Suprapubic skin (tissue), 4 donors: ENCODE measurements at regions not wholly inside any gene's neighbourhood (a gene's known extent, or its start where the extent isn't known, plus 50 kb on each side); places are given as distances from the start of the nearest gene placed in this dataset.

Experiments used
- DNase-seq, 2 donors: peaks; one replicate each; pipeline ENCODE4 v3.0.0-alpha.2; 2019; ENCODE audit warnings: low spot score in 2 of 2
- H3K27ac ChIP-seq: fragments of 200-600 bp; sonication (generic); one replicate; pipeline ENCODE4 v1.5.1; 2019
- H3K27me3 ChIP-seq: fragments of 200-600 bp; sonication (generic); one replicate; pipeline ENCODE4 v1.5.1; 2019
- H3K36me3 ChIP-seq: fragments of 200-600 bp; sonication (generic); one replicate; pipeline ENCODE4 v1.5.1; 2019
- H3K4me1 ChIP-seq: fragments of 200-600 bp; sonication (generic); one replicate; pipeline ENCODE4 v1.5.1; 2019
- H3K4me3 ChIP-seq: fragments of 200-600 bp; sonication (generic); one replicate; pipeline ENCODE4 v1.5.1; 2019; ENCODE audit warnings: mild to moderate bottlenecking
- H3K9me3 ChIP-seq: fragments of 200-600 bp; sonication (generic); one replicate; pipeline ENCODE4 v1.5.1; 2019
- EP300 ChIP-seq: sonication (generic); formaldehyde crosslinking; IDR thresholded peaks from one replicate; pipeline ENCODE4 v1.6.1; 2017; ENCODE audit warnings: antibody characterized with exemption
- POLR2A ChIP-seq, 2 donors: fragments of 450-650 bp; IDR thresholded peaks; one replicate each; pipeline ENCODE4 v1.6.1; 2017; ENCODE audit warnings: antibody characterized with exemption in 2 of 2, mild to moderate bottlenecking in 2 of 2, moderate library complexity in 2 of 2
- POLR2AphosphoS5 ChIP-seq, 3 donors: sonication (generic); formaldehyde crosslinking; IDR thresholded peaks; one replicate each; pipeline ENCODE4 v1.6.1; 2017; ENCODE audit warnings: antibody characterized with exemption in 3 of 3
- WGBS: methylation state at CpG from one replicate; pipeline ENCODE4 v1.1.5; 2018; 5-methylcytosine and 5-hydroxymethylcytosine counted together
- TF ChIP-seq, protein P1 (sequence below), 2 donors: fragments of 200-600 bp in 1 of 2; fragments of 450-650 bp in 1 of 2; sonication (generic) in 1 of 2; IDR thresholded peaks; one replicate each; pipeline ENCODE4 v1.5.1; 2016 to 2019; ENCODE audit warnings: antibody characterized with exemption in 2 of 2, mild to moderate bottlenecking in 1 of 2, moderate library complexity in 1 of 2

DNA sequence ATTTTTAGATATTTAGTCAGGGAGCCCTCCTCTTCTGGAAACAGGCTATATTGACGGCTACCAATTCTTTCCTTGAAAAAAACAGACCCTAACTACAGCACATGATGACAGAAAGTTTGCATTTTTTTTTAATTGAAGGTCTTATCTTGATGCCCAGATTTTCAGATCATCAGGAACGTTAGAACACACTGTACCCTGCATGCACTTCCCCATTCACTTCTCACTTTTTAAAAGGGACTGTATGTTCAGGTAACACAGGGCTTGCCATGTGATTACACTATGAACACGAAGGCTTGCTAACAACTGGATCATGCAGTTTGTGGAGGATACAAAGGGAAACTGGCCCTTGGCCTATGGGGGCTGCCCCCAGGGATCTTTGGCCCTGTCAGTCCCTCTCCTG lies 92.6 kb downstream of the RPS29 start:
- Histone ChIP-seq H3K4me1 (no peaks in the 10 kb centered on the region), H3K27me3 (no peaks in the 10 kb centered on the region), H3K27ac (no peak overlapping the region), H3K36me3 (no peaks in the 10 kb centered on the region), H3K4me3 (no peak overlapping the region), H3K9me3 (no peaks in the 10 kb centered on the region)
- DNase-seq = no peak
- TF ChIP-seq POLR2A (IDR thresholded peaks at IDR 0.05) (no peak), EP300 (no peak), POLR2AphosphoS5 (IDR thresholded peaks at IDR 0.05) (no peak)
- TF ChIP-seq, protein P1, sequence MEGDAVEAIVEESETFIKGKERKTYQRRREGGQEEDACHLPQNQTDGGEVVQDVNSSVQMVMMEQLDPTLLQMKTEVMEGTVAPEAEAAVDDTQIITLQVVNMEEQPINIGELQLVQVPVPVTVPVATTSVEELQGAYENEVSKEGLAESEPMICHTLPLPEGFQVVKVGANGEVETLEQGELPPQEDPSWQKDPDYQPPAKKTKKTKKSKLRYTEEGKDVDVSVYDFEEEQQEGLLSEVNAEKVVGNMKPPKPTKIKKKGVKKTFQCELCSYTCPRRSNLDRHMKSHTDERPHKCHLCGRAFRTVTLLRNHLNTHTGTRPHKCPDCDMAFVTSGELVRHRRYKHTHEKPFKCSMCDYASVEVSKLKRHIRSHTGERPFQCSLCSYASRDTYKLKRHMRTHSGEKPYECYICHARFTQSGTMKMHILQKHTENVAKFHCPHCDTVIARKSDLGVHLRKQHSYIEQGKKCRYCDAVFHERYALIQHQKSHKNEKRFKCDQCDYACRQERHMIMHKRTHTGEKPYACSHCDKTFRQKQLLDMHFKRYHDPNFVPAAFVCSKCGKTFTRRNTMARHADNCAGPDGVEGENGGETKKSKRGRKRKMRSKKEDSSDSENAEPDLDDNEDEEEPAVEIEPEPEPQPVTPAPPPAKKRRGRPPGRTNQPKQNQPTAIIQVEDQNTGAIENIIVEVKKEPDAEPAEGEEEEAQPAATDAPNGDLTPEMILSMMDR (IDR thresholded peaks at IDR 0.05) = no peak
- WGBS = 60% methylated on average over 3 of the region's 3 CpGs

DNA sequence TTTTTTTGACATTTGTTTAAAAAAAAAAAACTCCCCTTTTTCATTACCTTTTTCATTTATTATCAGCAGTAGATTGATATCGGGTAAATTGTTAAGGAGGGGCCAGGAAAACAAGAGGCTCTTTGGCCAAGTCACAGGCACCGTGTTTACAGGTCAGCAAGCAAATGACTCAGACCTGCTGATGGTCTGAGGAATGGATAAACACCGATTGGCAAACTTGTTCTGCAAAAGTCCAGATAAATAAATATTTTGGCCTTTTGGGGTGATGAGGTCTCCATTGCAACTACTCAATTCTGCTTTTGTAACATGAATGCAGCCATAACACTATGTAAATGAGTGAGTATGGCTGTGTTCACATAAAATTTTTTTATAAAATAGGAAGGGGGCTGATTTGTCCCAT lies 94.0 kb downstream of the RPS29 start:
- TF ChIP-seq POLR2A (IDR thresholded peaks at IDR 0.05) (no peak), EP300 (no peak), POLR2AphosphoS5 (IDR thresholded peaks at IDR 0.05) (no peak)
- TF ChIP-seq, protein P1 (IDR thresholded peaks at IDR 0.05) = no peak
- Histone ChIP-seq H3K9me3 (no peaks in the 10 kb centered on the region), H3K27me3 (no peaks in the 10 kb centered on the region), H3K4me3 (no peak overlapping the region), H3K27ac (no peak overlapping the region), H3K36me3 (no peaks in the 10 kb centered on the region), H3K4me1 (no peaks in the 10 kb centered on the region)
- WGBS = 58% methylated on average over 3 of the region's 3 CpGs
- DNase-seq = no peak

DNA sequence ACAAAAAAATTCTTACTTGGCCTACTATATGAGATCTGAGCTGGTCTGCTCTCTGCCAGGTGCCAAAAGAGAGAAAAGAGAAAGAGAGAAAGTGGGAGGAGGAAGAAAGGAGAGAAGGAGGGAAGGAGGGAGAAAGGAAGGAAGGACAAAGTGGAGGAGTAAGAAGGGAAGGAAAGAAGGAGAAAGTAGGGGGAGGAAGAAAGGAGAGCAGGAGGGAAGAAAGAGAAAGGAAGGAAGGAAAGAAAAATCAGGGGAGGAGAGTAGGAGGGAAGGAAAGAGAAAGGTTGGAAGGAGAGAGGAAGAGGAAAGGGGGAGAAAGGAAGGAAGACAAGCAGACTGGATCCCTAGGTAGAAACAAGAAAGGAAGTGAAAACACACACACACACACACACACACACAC lies 96.8 kb downstream of the RPS29 start:
- Histone ChIP-seq H3K36me3 (no peaks in the 10 kb centered on the region), H3K27me3 (no peaks in the 10 kb centered on the region), H3K4me3 (no peak overlapping the region), H3K4me1 (no peaks in the 10 kb centered on the region), H3K9me3 (no peaks in the 10 kb centered on the region), H3K27ac (no peak overlapping the region)
- no peak for DNase-seq
- TF ChIP-seq, protein P1 (IDR thresholded peaks at IDR 0.05) = no peak
- no peak for TF ChIP-seq POLR2A (IDR thresholded peaks at IDR 0.05)
- no peak for TF ChIP-seq POLR2AphosphoS5 (IDR thresholded peaks at IDR 0.05)
- TF ChIP-seq EP300 = no peak

DNA sequence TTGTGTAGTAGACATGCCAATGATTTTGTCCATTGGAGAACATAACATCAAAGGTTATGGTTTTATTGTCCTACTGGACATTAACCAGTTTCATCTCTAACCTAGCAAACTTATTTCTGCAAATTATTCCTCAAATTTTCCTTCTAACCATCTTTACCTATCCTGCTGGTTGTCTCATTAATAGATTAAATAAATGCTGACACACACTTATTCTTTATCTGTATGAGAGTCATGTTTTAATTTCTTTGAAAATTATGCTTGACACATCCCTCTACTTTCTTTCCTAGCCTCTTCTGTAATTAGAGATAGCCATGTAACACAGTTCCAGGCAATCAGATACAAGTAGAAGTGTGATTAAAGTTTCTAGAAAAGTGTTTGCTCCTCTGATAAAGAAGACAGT lies 98.9 kb downstream of the RPS29 start:
- Histone ChIP-seq H3K36me3 (no peaks in the 10 kb centered on the region), H3K9me3 (no peaks in the 10 kb centered on the region), H3K27me3 (no peaks in the 10 kb centered on the region), H3K27ac (no peak overlapping the region), H3K4me1 (no peaks in the 10 kb centered on the region), H3K4me3 (no peak overlapping the region)
- DNase-seq = no peak
- TF ChIP-seq EP300 (no peak), POLR2AphosphoS5 (IDR thresholded peaks at IDR 0.05) (no peak), POLR2A (IDR thresholded peaks at IDR 0.05) (no peak)
- TF ChIP-seq, protein P1 (IDR thresholded peaks at IDR 0.05) = no peak

DNA sequence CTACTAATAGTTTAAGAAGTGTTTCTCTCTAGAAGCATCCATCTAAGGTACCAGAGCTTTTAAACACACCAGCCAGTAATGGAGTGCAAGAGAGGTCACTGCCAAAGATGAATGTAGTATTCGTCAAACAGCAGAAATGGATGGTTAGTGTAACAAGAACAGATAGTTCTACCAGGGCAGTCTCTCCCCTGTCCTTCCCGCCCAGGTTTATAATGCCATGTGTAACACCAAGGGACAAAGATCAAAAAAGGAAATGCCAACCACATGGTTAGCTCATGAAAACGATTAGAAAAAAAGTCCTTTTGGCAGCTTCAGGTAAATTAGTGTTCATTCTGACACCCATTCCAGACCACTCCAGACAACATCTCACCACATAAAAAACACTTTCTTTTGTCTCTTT lies 100.9 kb downstream of the RPS29 start:
- no peak for DNase-seq
- WGBS = 63% methylated on average over 3 of the region's 3 CpGs
- no peaks in the 10 kb centered on the region for H3K27me3 ChIP-seq
- no peaks in the 10 kb centered on the region for H3K4me1 ChIP-seq
- H3K9me3 ChIP-seq = no peaks in the 10 kb centered on the region
- no peaks in the 10 kb centered on the region for H3K36me3 ChIP-seq
- TF ChIP-seq, protein P1 (IDR thresholded peaks at IDR 0.05) = no peak
- TF ChIP-seq EP300 (no peak), POLR2A (IDR thresholded peaks at IDR 0.05) (no peak), POLR2AphosphoS5 (IDR thresholded peaks at IDR 0.05) (no peak)
- no peak overlapping the region for H3K27ac ChIP-seq
- no peak overlapping the region for H3K4me3 ChIP-seq
